Activated T-helper 1 cell treated with Interleukin-2 at 50 U/mL for 16 hours (primary cell): ENCODE measurements at regions not wholly inside any gene's neighbourhood (a gene's known extent, or its start where the extent isn't known, plus 50 kb on each side); places are given as distances from the start of the nearest gene placed in this dataset.

Source experiments
- DNase-seq: peaks from one replicate; pipeline ENCODE4 v3.0.0-alpha.2; 2020; ENCODE audit warnings: low read depth

- no peak for DNase-seq
These were observed 151.0 kb upstream of the PTCH1 start for GRCh38 chr9:95667789-95668188.

GRCh38 chr9:95666785-95667155 lies 150.0 kb upstream of the PTCH1 start:
- no peak for DNase-seq

- DNase-seq: no peak
These were observed 149.5 kb upstream of the PTCH1 start for GRCh38 chr9:95666096-95666784.

GRCh38 chr9:95653246-95653645 lies 136.5 kb upstream of the PTCH1 start:
- DNase-seq: no peak

GRCh38 chr9:95650720-95651119 lies 133.9 kb upstream of the PTCH1 start:
- DNase-seq: no peak

GRCh38 chr9:95649801-95650213 lies 133.0 kb upstream of the PTCH1 start:
- DNase-seq: no peak

- DNase-seq: no peak
These were observed 131.5 kb upstream of the PTCH1 start for GRCh38 chr9:95648225-95648624.

GRCh38 chr9:95645992-95646391 lies 129.2 kb upstream of the PTCH1 start:
- DNase-seq: no peak

- DNase-seq: no peak
These were observed 128.8 kb upstream of the PTCH1 start for GRCh38 chr9:95645579-95645978.

GRCh38 chr9:95644377-95644776 lies 127.6 kb upstream of the PTCH1 start:
- no peak for DNase-seq

GRCh38 chr9:95643619-95644018 lies 126.8 kb upstream of the PTCH1 start:
- no peak for DNase-seq

GRCh38 chr9:95642189-95642588 lies 125.4 kb upstream of the PTCH1 start:
- no peak for DNase-seq

GRCh38 chr9:95641586-95641985 lies 124.8 kb upstream of the PTCH1 start:
- DNase-seq: no peak

GRCh38 chr9:95640336-95640735 lies 123.6 kb upstream of the PTCH1 start:
- DNase-seq: no peak

GRCh38 chr9:95635986-95636671 lies 119.4 kb upstream of the PTCH1 start:
- no peak for DNase-seq

- DNase-seq: no peak
These were observed 117.8 kb upstream of the PTCH1 start for GRCh38 chr9:95634536-95634935.

GRCh38 chr9:95634114-95634513 lies 117.3 kb upstream of the PTCH1 start:
- DNase-seq: no peak

GRCh38 chr9:95629585-95629984 lies 112.8 kb upstream of the PTCH1 start:
- DNase-seq: no peak

- no peak for DNase-seq
These were observed 111.0 kb upstream of the PTCH1 start for GRCh38 chr9:95627802-95628201.

GRCh38 chr9:95626885-95627558 lies 110.3 kb upstream of the PTCH1 start:
- DNase-seq: no peak

- no peak for DNase-seq
These were observed 109.6 kb upstream of the PTCH1 start for GRCh38 chr9:95626341-95626740.

- no peak for DNase-seq
These were observed 106.9 kb upstream of the PTCH1 start for GRCh38 chr9:95623640-95624039.

GRCh38 chr9:95620722-95621121 lies 104.0 kb upstream of the PTCH1 start:
- DNase-seq: no peak
